MCF 10A (cell line): ENCODE measurements at regions not wholly inside any gene's neighbourhood (a gene's known extent, or its start where the extent isn't known, plus 50 kb on each side); places are given as distances from the start of the nearest gene placed in this dataset.

Source experiments
- BruUV-seq: library from RNA; stranded (reverse); fragments of 400-500 nt; replicated peaks from 2 replicates; lab custom pipeline; 2021; lab: Mats Ljungman, UMichigan
- CTCF ChIA-PET: fragments of 300-600 bp; sonication (Branson Sonifier 250); formaldehyde crosslinking; extraction: SDS; loops from one replicate; lab custom pipeline; 2021; ENCODE audit warnings: antibody characterized with exemption, inconsistent platforms; lab: Yijun Ruan, JAX
- POLR2A ChIA-PET: fragments of 300-600, 350-650 bp; sonication (Branson Sonifier 250); formaldehyde crosslinking; extraction: SDS; loops from one replicate; lab custom pipeline; 2020; ENCODE audit warnings: antibody characterized with exemption, inconsistent platforms; lab: Yijun Ruan, JAX
- DNase-seq: peaks from one replicate; pipeline ENCODE4 v3.0.0-alpha.2; 2018; ENCODE audit not compliant: unreplicated experiment
- H3K27ac Mint-ChIP-seq: one replicate; pipeline ENCODE4 v1.8.0; 2022; ENCODE audit warnings: mild to moderate bottlenecking, low read depth, mixed read lengths; ENCODE audit not compliant: unreplicated experiment
- H3K27me3 Mint-ChIP-seq: one replicate; pipeline ENCODE4 v1.8.0; 2022; ENCODE audit warnings: mixed read lengths; ENCODE audit not compliant: insufficient read depth, unreplicated experiment
- H3K36me3 Mint-ChIP-seq: one replicate; pipeline ENCODE4 v1.8.0; 2022; ENCODE audit warnings: mild to moderate bottlenecking, moderate library complexity, mixed read lengths; ENCODE audit not compliant: insufficient read depth, unreplicated experiment
- H3K4me1 Mint-ChIP-seq: one replicate; pipeline ENCODE4 v1.8.0; 2022; ENCODE audit warnings: mixed read lengths; ENCODE audit not compliant: insufficient read depth, unreplicated experiment
- H3K4me3 Mint-ChIP-seq: one replicate; pipeline ENCODE4 v1.8.0; 2022; ENCODE audit warnings: mild to moderate bottlenecking, moderate library complexity, mixed read lengths; ENCODE audit not compliant: unreplicated experiment
- H3K9me3 Mint-ChIP-seq: one replicate; pipeline ENCODE4 v1.8.0; 2022; ENCODE audit warnings: mixed read lengths; ENCODE audit not compliant: unreplicated experiment
- intact Hi-C: fragments of 100-400 bp; cut with micrococcal nuclease; formaldehyde crosslinking; loops from 2 replicates; pipeline ENCODE4 v1.14.1; 2022
- TF ChIP-seq, protein P1 (sequence below): fragments of 200-600 bp; IDR thresholded peaks from one replicate; pipeline ENCODE4 v1.8.0; 2022; ENCODE audit warnings: antibody characterized with exemption, mild to moderate bottlenecking; ENCODE audit not compliant: unreplicated experiment

- TF ChIP-seq, protein P1, sequence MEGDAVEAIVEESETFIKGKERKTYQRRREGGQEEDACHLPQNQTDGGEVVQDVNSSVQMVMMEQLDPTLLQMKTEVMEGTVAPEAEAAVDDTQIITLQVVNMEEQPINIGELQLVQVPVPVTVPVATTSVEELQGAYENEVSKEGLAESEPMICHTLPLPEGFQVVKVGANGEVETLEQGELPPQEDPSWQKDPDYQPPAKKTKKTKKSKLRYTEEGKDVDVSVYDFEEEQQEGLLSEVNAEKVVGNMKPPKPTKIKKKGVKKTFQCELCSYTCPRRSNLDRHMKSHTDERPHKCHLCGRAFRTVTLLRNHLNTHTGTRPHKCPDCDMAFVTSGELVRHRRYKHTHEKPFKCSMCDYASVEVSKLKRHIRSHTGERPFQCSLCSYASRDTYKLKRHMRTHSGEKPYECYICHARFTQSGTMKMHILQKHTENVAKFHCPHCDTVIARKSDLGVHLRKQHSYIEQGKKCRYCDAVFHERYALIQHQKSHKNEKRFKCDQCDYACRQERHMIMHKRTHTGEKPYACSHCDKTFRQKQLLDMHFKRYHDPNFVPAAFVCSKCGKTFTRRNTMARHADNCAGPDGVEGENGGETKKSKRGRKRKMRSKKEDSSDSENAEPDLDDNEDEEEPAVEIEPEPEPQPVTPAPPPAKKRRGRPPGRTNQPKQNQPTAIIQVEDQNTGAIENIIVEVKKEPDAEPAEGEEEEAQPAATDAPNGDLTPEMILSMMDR, result no peak
- no peaks in the 10 kb centered on the region for H3K9me3 Mint-ChIP-seq
- no TSS peak for BruUV-seq
Measured at GRCh38 chr20:6837730-6838129, 70.2 kb downstream of the BMP2 start.

GRCh38 chr20:6838181-6838826 is 70.8 kb downstream of the BMP2 start:
- intact Hi-C loops, result no loop called here
- no TSS peak for BruUV-seq
- TF ChIP-seq, protein P1, result no peak
- no peaks in the 10 kb centered on the region for H3K9me3 Mint-ChIP-seq
- peaks cover 20% of the 10 kb centered on the region for H3K27me3 Mint-ChIP-seq
- peak; percentile 29 for DNase-seq
- H3K36me3 Mint-ChIP-seq, result no peaks in the 10 kb centered on the region
- no peak overlapping the region for H3K4me3 Mint-ChIP-seq
- POLR2A ChIA-PET, result no interaction called here
- peaks cover 6% of the 10 kb centered on the region for H3K4me1 Mint-ChIP-seq
- CTCF ChIA-PET, result interaction anchor here (0.6 to 1.3 kb wide), 7 partner anchors 10 to 320 kb away, joined by 3 to 4 read pairs (median 3); no protein-coding TSS in a partner anchor
- H3K27ac Mint-ChIP-seq, result no peak overlapping the region

More at GRCh38 chr20:6837730-6838129, 70.2 kb downstream of the BMP2 start:
- Mint-ChIP-seq H3K4me1 (peaks cover 6% of the 10 kb centered on the region), H3K27ac (no peak overlapping the region), H3K4me3 (no peak overlapping the region), H3K27me3 (peaks cover 20% of the 10 kb centered on the region), H3K36me3 (no peaks in the 10 kb centered on the region)
- DNase-seq, result no peak
- intact Hi-C loops, result no loop called here
- POLR2A ChIA-PET, result interaction anchor here (1.1 kb wide), 1 partner anchor 45 kb away, joined by 4 read pairs; no protein-coding TSS in a partner anchor
- CTCF ChIA-PET, result interaction anchor here (0.9 to 2.8 kb wide), 7 partner anchors 10 to 448 kb away, joined by 3 to 11 read pairs (median 3); no protein-coding TSS in a partner anchor

DNA sequence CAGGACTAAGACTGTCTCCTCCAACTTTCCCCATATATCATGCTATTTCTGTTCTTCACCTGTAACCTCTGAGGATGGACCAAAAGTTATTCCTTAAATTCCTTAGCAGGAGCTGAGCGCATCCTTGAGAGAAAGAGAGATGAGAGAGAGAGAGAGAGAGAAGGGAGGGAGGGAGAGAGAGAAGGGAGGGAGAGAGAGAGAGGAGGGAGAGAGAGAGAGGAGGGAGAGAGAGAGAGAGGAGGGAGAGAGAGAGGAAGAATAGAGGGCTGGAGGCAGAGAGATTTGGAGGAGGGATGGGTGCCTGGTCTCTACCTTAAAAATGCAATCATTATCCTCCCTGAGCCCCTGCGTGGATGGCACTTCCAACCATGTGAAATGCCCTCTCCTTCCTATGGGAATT is 73.6 kb downstream of the BMP2 start:
- no peak overlapping the region for H3K27ac Mint-ChIP-seq
- ChIA-PET POLR2A (interaction anchor here (0.6 kb wide), 1 partner anchor 537 kb away, joined by 4 read pairs; no protein-coding TSS in a partner anchor), CTCF (interaction anchor here (0.5 to 3.1 kb wide), 6 partner anchors 10 to 1018 kb away, joined by 3 to 18 read pairs (median 4); no protein-coding TSS in a partner anchor)
- no TSS peak for BruUV-seq
- intact Hi-C loops, result no loop called here
- TF ChIP-seq, protein P1, result no peak
- no peak overlapping the region for H3K4me3 Mint-ChIP-seq
- peaks cover 6% of the 10 kb centered on the region for H3K4me1 Mint-ChIP-seq
- no peak for DNase-seq
- H3K36me3 Mint-ChIP-seq, result no peaks in the 10 kb centered on the region
- no peaks in the 10 kb centered on the region for H3K9me3 Mint-ChIP-seq
- H3K27me3 Mint-ChIP-seq, result peaks cover 20% of the 10 kb centered on the region

DNA sequence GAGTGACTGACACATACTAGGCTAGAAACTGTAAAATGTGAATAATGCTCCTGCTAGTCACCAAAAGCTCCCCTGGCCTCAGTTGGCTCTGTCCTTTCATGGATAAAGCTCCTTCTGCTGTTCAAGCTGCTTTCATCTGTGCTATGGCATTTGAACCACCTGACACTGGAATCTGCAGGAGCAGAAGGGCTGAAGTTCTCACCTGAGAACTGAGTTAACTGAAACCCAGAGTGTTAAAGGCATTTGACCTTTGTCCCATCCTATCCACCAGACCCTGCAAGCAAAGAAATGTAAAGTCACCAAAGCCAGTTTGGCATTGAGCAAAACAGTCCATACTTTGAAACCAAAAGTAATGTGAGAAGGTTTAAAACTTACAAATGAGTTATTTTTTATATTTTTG is 77.7 kb downstream of the BMP2 start:
- H3K36me3 Mint-ChIP-seq, result no peaks in the 10 kb centered on the region
- TF ChIP-seq, protein P1, result no peak
- peaks cover 20% of the 10 kb centered on the region for H3K27me3 Mint-ChIP-seq
- H3K4me1 Mint-ChIP-seq, result no peaks in the 10 kb centered on the region
- BruUV-seq, result no TSS peak
- H3K9me3 Mint-ChIP-seq, result no peaks in the 10 kb centered on the region
- no peak overlapping the region for H3K4me3 Mint-ChIP-seq
- no peak overlapping the region for H3K27ac Mint-ChIP-seq
- ChIA-PET CTCF (interaction anchor here (1.2 kb wide), 1 partner anchor 17 kb away, joined by 4 read pairs; no protein-coding TSS in a partner anchor), POLR2A (interaction anchor here (0.8 to 1.1 kb wide), 2 partner anchors 16 to 21 kb away, joined by 3 read pairs; no protein-coding TSS in a partner anchor)
- intact Hi-C loops, result no loop called here
- DNase-seq, result no peak
